Sigmoid colon (tissue), 4 donors: ENCODE measurements at regions not wholly inside any gene's neighbourhood (a gene's known extent, or its start where the extent isn't known, plus 50 kb on each side); places are given as distances from the start of the nearest gene placed in this dataset.

Source experiments
- EP300 ChIP-seq, 4 donors: sonication (generic); formaldehyde crosslinking; IDR thresholded peaks; one replicate each; pipeline ENCODE4 v1.6.1; 2017; ENCODE audit warnings: antibody characterized with exemption in 4 of 4
- POLR2AphosphoS5 ChIP-seq, 4 donors: sonication (generic); formaldehyde crosslinking; IDR thresholded peaks; one replicate each; pipeline ENCODE4 v1.6.1; 2017; ENCODE audit warnings: antibody characterized with exemption in 4 of 4
- TF ChIP-seq, protein P1 (sequence below), 4 experiments: fragments of 450-650 bp in 3 of 4; fragments of 200-600 bp in 1 of 4; IDR thresholded peaks; one replicate each; pipeline ENCODE4 v1.5.1; 2016 to 2019; ENCODE audit warnings: antibody characterized with exemption in 4 of 4, mild to moderate bottlenecking in 3 of 4, moderate library complexity in 2 of 4

- TF ChIP-seq, protein P1, sequence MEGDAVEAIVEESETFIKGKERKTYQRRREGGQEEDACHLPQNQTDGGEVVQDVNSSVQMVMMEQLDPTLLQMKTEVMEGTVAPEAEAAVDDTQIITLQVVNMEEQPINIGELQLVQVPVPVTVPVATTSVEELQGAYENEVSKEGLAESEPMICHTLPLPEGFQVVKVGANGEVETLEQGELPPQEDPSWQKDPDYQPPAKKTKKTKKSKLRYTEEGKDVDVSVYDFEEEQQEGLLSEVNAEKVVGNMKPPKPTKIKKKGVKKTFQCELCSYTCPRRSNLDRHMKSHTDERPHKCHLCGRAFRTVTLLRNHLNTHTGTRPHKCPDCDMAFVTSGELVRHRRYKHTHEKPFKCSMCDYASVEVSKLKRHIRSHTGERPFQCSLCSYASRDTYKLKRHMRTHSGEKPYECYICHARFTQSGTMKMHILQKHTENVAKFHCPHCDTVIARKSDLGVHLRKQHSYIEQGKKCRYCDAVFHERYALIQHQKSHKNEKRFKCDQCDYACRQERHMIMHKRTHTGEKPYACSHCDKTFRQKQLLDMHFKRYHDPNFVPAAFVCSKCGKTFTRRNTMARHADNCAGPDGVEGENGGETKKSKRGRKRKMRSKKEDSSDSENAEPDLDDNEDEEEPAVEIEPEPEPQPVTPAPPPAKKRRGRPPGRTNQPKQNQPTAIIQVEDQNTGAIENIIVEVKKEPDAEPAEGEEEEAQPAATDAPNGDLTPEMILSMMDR (IDR thresholded peaks at IDR 0.05): no peak
- TF ChIP-seq EP300 (IDR thresholded peaks at IDR 0.05) (no peak), POLR2AphosphoS5 (IDR thresholded peaks at IDR 0.05) (no peak)
Observed at GRCh38 chr1:182245040-182245439, 146.6 kb downstream of the GLUL start.
